ENCODE measurements at regions not wholly inside any gene's neighbourhood (a gene's known extent, or its start where the extent isn't known, plus 50 kb on each side); places are given as distances from the start of the nearest gene placed in this dataset.

- CTCF ChIA-PET: interaction anchor here (0.6 kb wide), 1 partner anchor 9 kb away, joined by 3 read pairs; no protein-coding TSS in a partner anchor
- no peak for FAIRE-seq
Observed at GRCh38 chr9:75728391-75728790, 162.1 kb upstream of the PCSK5 start.

More at GRCh38 chr9:75728391-75728790, 162.1 kb upstream of the PCSK5 start:
- no peak overlapping the region for H2AFZ ChIP-seq (ENCODE audit: low read depth, low read length)
- no peak overlapping the region for H3K9ac ChIP-seq (replicated peaks; ENCODE audit: extremely low read depth, insufficient read depth, low read length)
- no peaks in the 10 kb centered on the region for H3K79me2 ChIP-seq (ENCODE audit: control insufficient read depth, insufficient read depth, low read length)
- BruUV-seq (replicated peaks): no TSS peak
- POLR2A ChIA-PET: no interaction called here
- no peaks in the 10 kb centered on the region for H3K9me3 ChIP-seq (replicated peaks; ENCODE audit: control insufficient read depth, insufficient read depth, low read length)
- H3K27ac ChIP-seq (ENCODE audit: insufficient read depth, low read depth, low read length): no peak overlapping the region
- dilution Hi-C loops (cut with MboI; ENCODE audit: extremely low pct_ligation_motif_present, low sequenced_read_pairs) (no loop called here), intact Hi-C loops (cut with micrococcal nuclease) (loop anchor here (10.0 kb wide), 1 partner anchor 194 kb away; no protein-coding TSS in a partner anchor)
- no peaks in the 10 kb centered on the region for H3K9me1 ChIP-seq (replicated peaks; ENCODE audit: control insufficient read depth, extremely low read depth, insufficient read depth, low read length)
- H3K4me3 ChIP-seq (replicated peaks in 1 of 3; ENCODE audit: insufficient read depth in 1 of 3, low read depth in 1 of 3, low read length in 3 of 3): no peak overlapping the region
- H4K20me1 ChIP-seq (replicated peaks; ENCODE audit: control insufficient read depth, extremely low read depth, insufficient read depth, low read length): no peaks in the 10 kb centered on the region
- no peak overlapping the region for H3K4me2 ChIP-seq (ENCODE audit: insufficient read depth, low read length)
- no peaks in the 10 kb centered on the region for H3K27me3 ChIP-seq (ENCODE audit: control insufficient read depth in 2 of 2, insufficient read depth in 2 of 2, low read length in 2 of 2)
- H3K4me1 ChIP-seq (ENCODE audit: control insufficient read depth, extremely low read depth, insufficient read depth, low read length): no peaks in the 10 kb centered on the region
- no peak for TF ChIP-seq MAX (IDR thresholded peaks at IDR 0.05; ENCODE audit: insufficient read depth, insufficient read length)
- no peak for TF ChIP-seq POLR2AphosphoS5 (IDR thresholded peaks at IDR 0.05; ENCODE audit: insufficient read depth, low read depth, low read length)
- TF ChIP-seq POLR2A (IDR thresholded peaks at IDR 0.05; ENCODE audit: low read depth, low read length): no peak
- TF ChIP-seq EZH2 (IDR thresholded peaks at IDR 0.05; ENCODE audit: borderline replicate concordance, low read depth, low read length, severe bottlenecking): no peak
- no peak for TF ChIP-seq FOS (IDR thresholded peaks at IDR 0.05; ENCODE audit: borderline replicate concordance, insufficient read depth, low read length)
- TF ChIP-seq GATA2 (IDR thresholded peaks at IDR 0.05; ENCODE audit: insufficient read depth, insufficient read length, low read depth, low read length): no peak
- no peak for TF ChIP-seq CTCF (IDR thresholded peaks at IDR 0.05; ENCODE audit: extremely low read depth in 1 of 2, insufficient read depth in 1 of 2, low read depth in 1 of 2, low read length in 2 of 2)
- TF ChIP-seq MYC (IDR thresholded peaks at IDR 0.05; ENCODE audit: low read depth, low read length): no peak
- TF ChIP-seq JUN (IDR thresholded peaks at IDR 0.05; ENCODE audit: borderline replicate concordance, insufficient read depth, insufficient read length, low read depth): no peak
- no peak for DNase-seq (ENCODE audit: low read depth, low spot score)
- no peaks in the 10 kb centered on the region for H3K36me3 ChIP-seq (ENCODE audit: control insufficient read depth in 2 of 2, extremely low read depth in 1 of 2, insufficient read depth in 2 of 2, low read length in 2 of 2)
